H1 (cell line): ENCODE measurements at regions not wholly inside any gene's neighbourhood (a gene's known extent, or its start where the extent isn't known, plus 50 kb on each side); places are given as distances from the start of the nearest gene placed in this dataset.

Source experiments
- CTCF ChIA-PET: fragments of 300-600 bp; sonication (Branson Sonifier 250); formaldehyde crosslinking; loops from one replicate; lab custom pipeline; 2021; ENCODE audit not compliant: partially characterized antibody; lab: Charles Lee
- POLR2A ChIA-PET: fragments of 300-600 bp; sonication (Branson Sonifier 250); formaldehyde crosslinking; loops from one replicate; lab custom pipeline; 2021; ENCODE audit warnings: inconsistent platforms; ENCODE audit not compliant: partially characterized antibody; lab: Charles Lee
- DNase-seq, 2 experiments: peaks; one replicate each; pipeline versions ENCODE4 v3.0.0 to v3.0.0-alpha.2; 2010 to 2022; ENCODE audit warnings: low spot score in 2 of 2, low read depth in 1 of 2, mixed read lengths in 1 of 2
- FAIRE-seq: peaks from 2 replicates; lab custom pipeline; 2011; peaks lifted over from hg19 to GRCh38; lab: Jason Lieb, UNC
- H2AFZ ChIP-seq: 2 replicates; pipeline ENCODE4 v1.8.1; 2012; ENCODE audit warnings: low read length, inconsistent platforms
- H2AK5ac ChIP-seq: 2 replicates; pipeline ENCODE4 v1.6.1; 2013; ENCODE audit warnings: low read depth, low read length
- H2BK120ac ChIP-seq: replicated peaks from 2 replicates; pipeline ENCODE3; 2013; ENCODE audit warnings: low read depth, low read length, inconsistent platforms
- H2BK12ac ChIP-seq: 2 replicates; pipeline ENCODE4 v1.6.1; 2013; ENCODE audit warnings: low read depth, low read length
- H2BK15ac ChIP-seq: 2 replicates; pipeline ENCODE4 v1.6.1; 2013; ENCODE audit warnings: low read length
- H2BK20ac ChIP-seq: 2 replicates; pipeline ENCODE4 v1.6.1; 2013; ENCODE audit warnings: low read length
- H2BK5ac ChIP-seq: 2 replicates; pipeline ENCODE4 v1.6.1; 2013; ENCODE audit warnings: low read depth, low read length
- H3K14ac ChIP-seq: 2 replicates; pipeline ENCODE4 v1.6.1; 2013; ENCODE audit warnings: inconsistent platforms; ENCODE audit not compliant: insufficient read length
- H3K18ac ChIP-seq: 2 replicates; pipeline ENCODE4 v1.6.1; 2013; ENCODE audit warnings: low read length; ENCODE audit errors: extremely low read depth
- H3K23ac ChIP-seq: 2 replicates; pipeline ENCODE4 v1.6.1; 2013; ENCODE audit warnings: inconsistent platforms; ENCODE audit not compliant: insufficient read length
- H3K23me2 ChIP-seq: 2 replicates; pipeline ENCODE4 v1.6.1; 2013; ENCODE audit warnings: low read depth, low read length
- H3K27ac ChIP-seq: 2 replicates; pipeline ENCODE4 v1.6.1; 2011; ENCODE audit warnings: low read depth, low read length, inconsistent platforms
- H3K27me3 ChIP-seq, 4 experiments: replicated peaks in 1 of 4; 1 replicate in 1 of 4; 2 replicates in 3 of 4; pipeline versions ENCODE4 v1.6.1 to v1.8.1; 2011 to 2013; ENCODE audit warnings: low read length in 3 of 4, mild to moderate bottlenecking in 3 of 4, inconsistent platforms in 2 of 4, mixed read lengths in 2 of 4, moderate library complexity in 1 of 4; ENCODE audit not compliant: control insufficient read depth in 3 of 4, insufficient read depth in 3 of 4; ENCODE audit errors: extremely low read depth in 1 of 4
- H3K36me3 ChIP-seq, 4 experiments: 2 replicates each; pipeline versions ENCODE4 v1.6.1 to v1.8.1; 2011 to 2013; ENCODE audit warnings: mild to moderate bottlenecking in 4 of 4, low read length in 3 of 4, moderate library complexity in 2 of 4, control low read depth in 1 of 4, inconsistent platforms in 1 of 4; ENCODE audit not compliant: insufficient read depth in 4 of 4, control insufficient read depth in 2 of 4
- H3K4ac ChIP-seq: replicated peaks from 2 replicates; pipeline ENCODE3; 2013; ENCODE audit warnings: low read length, low read depth, mixed read lengths, inconsistent platforms; ENCODE audit not compliant: insufficient read length
- H3K4me1 ChIP-seq, 4 experiments: replicated peaks in 1 of 4; 1 replicate in 1 of 4; 2 replicates in 3 of 4; pipeline versions ENCODE4 v1.6.1 to v1.8.1; 2011 to 2013; ENCODE audit warnings: low read length in 3 of 4, inconsistent platforms in 2 of 4, mixed read lengths in 1 of 4; ENCODE audit not compliant: insufficient read depth in 4 of 4, control insufficient read depth in 3 of 4
- H3K4me2 ChIP-seq, 2 experiments: 2 replicates each; pipeline versions ENCODE4 v1.6.1 to v1.8.1; 2011 to 2013; ENCODE audit warnings: low read depth in 2 of 2, low read length in 2 of 2, control low read depth in 1 of 2, inconsistent platforms in 1 of 2, mild to moderate bottlenecking in 1 of 2; ENCODE audit not compliant: insufficient read depth in 1 of 2
- H3K4me3 ChIP-seq, 4 experiments: fragments of 200-600, 300-600 bp in 1 of 4; sonication (generic), shearing (Covaris generic), sonication (Bioruptor Twin) in 1 of 4; 2 replicates each; pipeline versions ENCODE4 v1.5.1 to v1.8.1; 2011 to 2016; ENCODE audit warnings: low read length in 4 of 4, low read depth in 3 of 4, control low read depth in 2 of 4, inconsistent platforms in 2 of 4, mild to moderate bottlenecking in 2 of 4, mixed read lengths in 1 of 4, moderate library complexity in 1 of 4; ENCODE audit not compliant: insufficient read depth in 2 of 4; ENCODE audit errors: extremely low read depth in 1 of 4
- H3K56ac ChIP-seq: replicated peaks from 2 replicates; pipeline ENCODE3; 2013; ENCODE audit warnings: low read depth, mild to moderate bottlenecking, mixed read lengths, low read length, inconsistent platforms; ENCODE audit not compliant: insufficient read length
- H3K79me1 ChIP-seq: 2 replicates; pipeline ENCODE4 v1.6.1; 2013; ENCODE audit warnings: low read depth, low read length, control low read depth
- H3K79me2 ChIP-seq, 2 experiments: 2 replicates each; pipeline versions ENCODE4 v1.6.1 to v1.8.1; 2012 to 2013; ENCODE audit warnings: low read length in 2 of 2, mild to moderate bottlenecking in 2 of 2, inconsistent platforms in 1 of 2; ENCODE audit not compliant: insufficient read depth in 2 of 2, control insufficient read depth in 1 of 2
- H3K9ac ChIP-seq, 4 experiments: replicated peaks in 1 of 4; 1 replicate in 1 of 4; 2 replicates in 3 of 4; pipeline versions ENCODE4 v1.6.1 to v1.8.1; 2011 to 2013; ENCODE audit warnings: low read depth in 3 of 4, low read length in 3 of 4, control low read depth in 2 of 4, mild to moderate bottlenecking in 2 of 4, moderate library complexity in 2 of 4, inconsistent platforms in 1 of 4; ENCODE audit errors: extremely low read depth in 1 of 4
- H3K9me3 ChIP-seq, 2 experiments: 2 replicates each; pipeline versions ENCODE4 v1.6.1 to v1.8.1; 2012 to 2013; ENCODE audit warnings: mild to moderate bottlenecking in 2 of 2, moderate library complexity in 2 of 2, control low read depth in 1 of 2, inconsistent platforms in 1 of 2, low read depth in 1 of 2, low read length in 1 of 2, mixed read lengths in 1 of 2; ENCODE audit not compliant: insufficient read depth in 2 of 2
- H4K20me1 ChIP-seq, 2 experiments: replicated peaks in 1 of 2; 2 replicates each; pipeline versions ENCODE3 to v1.8.1; 2011 to 2013; ENCODE audit warnings: inconsistent platforms in 2 of 2, low read length in 2 of 2, mild to moderate bottlenecking in 1 of 2; ENCODE audit not compliant: insufficient read depth in 2 of 2, control insufficient read depth in 1 of 2
- H4K5ac ChIP-seq: 2 replicates; pipeline ENCODE4 v1.6.1; 2013; ENCODE audit warnings: low read length, low read depth, mixed read lengths, inconsistent platforms; ENCODE audit not compliant: insufficient read length
- H4K8ac ChIP-seq: 2 replicates; pipeline ENCODE4 v1.8.0; 2013; ENCODE audit warnings: mild to moderate bottlenecking, moderate library complexity, low read length, inconsistent platforms; ENCODE audit not compliant: insufficient read depth; ENCODE audit errors: extremely low read depth
- H4K91ac ChIP-seq: replicated peaks from 2 replicates; pipeline ENCODE3; 2013; ENCODE audit warnings: low read length, mixed read lengths, inconsistent platforms; ENCODE audit not compliant: insufficient read length
- CBX8 ChIP-seq: fragments of 300-800, 300-1000 bp; sonication (generic); IDR thresholded peaks from 2 replicates; pipeline ENCODE4 v1.7.1; 2016; ENCODE audit warnings: low read depth, low read length, borderline replicate concordance
- CEBPB ChIP-seq: IDR thresholded peaks from 2 replicates; pipeline ENCODE4 v1.6.1; 2012; ENCODE audit warnings: low read depth, low read length
- CHD2 ChIP-seq: IDR thresholded peaks from 2 replicates; pipeline ENCODE4 v1.6.1; 2012; ENCODE audit warnings: low read length, improper control_type of control experiment
- EGR1 ChIP-seq: IDR thresholded peaks from 2 replicates; pipeline ENCODE4 v1.6.1; 2011; ENCODE audit warnings: low read depth, low read length, borderline replicate concordance
- JUND ChIP-seq: IDR thresholded peaks from 2 replicates; pipeline ENCODE4 v1.6.1; 2011; ENCODE audit warnings: mild to moderate bottlenecking, improper control_type of control experiment, low read length
- POU5F1 ChIP-seq: IDR thresholded peaks from 2 replicates; pipeline ENCODE4 v1.6.1; 2011; ENCODE audit warnings: low read depth, mild to moderate bottlenecking, low read length, moderate library complexity
- SP1 ChIP-seq: IDR thresholded peaks from 2 replicates; pipeline ENCODE4 v1.6.1; 2011; ENCODE audit warnings: low read depth, low read length
- SP2 ChIP-seq: IDR thresholded peaks from 2 replicates; pipeline ENCODE4 v1.6.1; 2012; ENCODE audit warnings: mild to moderate bottlenecking, low read length, inconsistent platforms
- TAF1 ChIP-seq: IDR thresholded peaks from 2 replicates; pipeline ENCODE4 v1.6.1; 2011; ENCODE audit warnings: mild to moderate bottlenecking, low read depth, low read length
- ZNF274 ChIP-seq: IDR thresholded peaks from 2 replicates; pipeline ENCODE4 v1.7.0; 2012; ENCODE audit warnings: low read length, borderline replicate concordance; ENCODE audit errors: extremely low read depth
- WGBS, 2 experiments: shearing (Covaris generic) in 1 of 2; methylation state at CpG; one replicate each; pipeline versions ENCODE4 v1.1.6 to v1.1.7; 2013 to 2015; ENCODE audit warnings: low lambda C conversion rate in 2 of 2, mixed read lengths in 2 of 2, inconsistent platforms in 1 of 2, low coverage in 1 of 2, missing lambda C conversion rate in 1 of 2; ENCODE audit not compliant: insufficient replicate concordance in 2 of 2, insufficient coverage in 1 of 2, insufficient read length in 1 of 2; ENCODE audit errors: extremely low coverage in 1 of 2, missing lambda C conversion rate in 1 of 2; 5-methylcytosine and 5-hydroxymethylcytosine counted together

- Histone ChIP-seq H3K4me2 (no peak overlapping the region), H2AFZ (no peak overlapping the region), H3K23me2 (no peaks in the 10 kb centered on the region), H3K79me1 (no peaks in the 10 kb centered on the region; the same call in 1 of the 2 replicates), H2AK5ac (no peak overlapping the region), H2BK5ac (no peak overlapping the region), H4K91ac (no peak overlapping the region), H3K4me1 (peaks cover 0 to 4% (median 0%) of the 10 kb centered on the region in 4 experiments; a peak in 1 of 7 replicates), H3K4ac (no peak overlapping the region), H2BK15ac (no peak overlapping the region), H3K4me3 (no peak overlapping the region), H3K36me3 (no peaks in the 10 kb centered on the region), H4K20me1 (no peaks in the 10 kb centered on the region), H2BK120ac (no peak overlapping the region), H4K8ac (no peak overlapping the region), H3K27me3 (no peaks in the 10 kb centered on the region), H2BK12ac (no peak overlapping the region), H3K27ac (no peak overlapping the region), H3K23ac (no peak overlapping the region), H3K79me2 (no peaks in the 10 kb centered on the region; a peak in 1 of 4 replicates), H3K14ac (no peak overlapping the region), H3K9ac (no peak overlapping the region), H4K5ac (no peak overlapping the region), H3K56ac (no peak overlapping the region), H3K18ac (no peak overlapping the region), H3K9me3 (no peaks in the 10 kb centered on the region), H2BK20ac (no peak overlapping the region)
- POLR2A ChIA-PET, result interaction anchor here (1.0 to 1.5 kb wide), 2 partner anchors 9 to 10 kb away, joined by 3 to 4 read pairs; no protein-coding TSS in a partner anchor
- CTCF ChIA-PET, result interaction anchor here (1.2 to 2.4 kb wide), 8 partner anchors 9 to 110 kb away, joined by 3 to 11 read pairs (median 6); no protein-coding TSS in a partner anchor
- FAIRE-seq (no peak), DNase-seq (no peak)
- 93% methylated on average over 3 of the region's 3 CpGs; no CpG with 5 or more reads in 1 of the 2 experiments for WGBS, 2 experiments
- TF ChIP-seq POU5F1 (no peak), CBX8 (no peak), SP1 (no peak), ZNF274 (no peak), SP2 (no peak), TAF1 (no peak), CEBPB (no peak), CHD2 (no peak), EGR1 (no peak), JUND (no peak)
These were observed 197.4 kb upstream of the KLF14 start for GRCh38 chr7:130931423-130931822.
